Lower lobe of right lung (tissue), 2 donors: ENCODE measurements at regions not wholly inside any gene's neighbourhood (a gene's known extent, or its start where the extent isn't known, plus 50 kb on each side); places are given as distances from the start of the nearest gene placed in this dataset.

ENCODE experiments used
- ATAC-seq, 2 donors: fragments of 200-7000 bp; cut with Tn5 transposase; one replicate each; pipeline ENCODE4 v1.9.1; 2020 to 2022; ENCODE audit warnings: mild to moderate bottlenecking in 2 of 2, moderate library complexity in 2 of 2
- DNase-seq: peaks from one replicate; pipeline ENCODE4 v3.0.0-alpha.2; 2020
- H3K27ac ChIP-seq: fragments of 200-600 bp; one replicate; pipeline ENCODE4 v1.8.0; 2022
- H3K27me3 ChIP-seq: fragments of 200-600 bp; one replicate; pipeline ENCODE4 v1.8.0; 2022; ENCODE audit warnings: low read depth
- H3K36me3 ChIP-seq: fragments of 200-600 bp; one replicate; pipeline ENCODE4 v1.8.0; 2022; ENCODE audit warnings: mild to moderate bottlenecking
- H3K4me1 ChIP-seq: fragments of 200-600 bp; one replicate; pipeline ENCODE4 v1.8.0; 2022
- H3K4me3 ChIP-seq: fragments of 200-600 bp; one replicate; pipeline ENCODE4 v1.8.0; 2022; ENCODE audit warnings: mild to moderate bottlenecking
- H3K9me3 ChIP-seq: fragments of 200-600 bp; one replicate; pipeline ENCODE4 v1.8.0; 2022
- intact Hi-C: fragments of 100-400 bp; cut with DNase I; formaldehyde crosslinking; loops from one replicate; pipeline ENCODE4 v1.11.0; 2022
- TF ChIP-seq, protein P1 (sequence below): fragments of 200-600 bp; IDR thresholded peaks from one replicate; pipeline ENCODE4 v1.8.0; 2022; ENCODE audit warnings: antibody characterized with exemption, mild to moderate bottlenecking
- donor health status: DM: no; HTN: yes; CAD: no; lungs with severe emphysema.

DNA sequence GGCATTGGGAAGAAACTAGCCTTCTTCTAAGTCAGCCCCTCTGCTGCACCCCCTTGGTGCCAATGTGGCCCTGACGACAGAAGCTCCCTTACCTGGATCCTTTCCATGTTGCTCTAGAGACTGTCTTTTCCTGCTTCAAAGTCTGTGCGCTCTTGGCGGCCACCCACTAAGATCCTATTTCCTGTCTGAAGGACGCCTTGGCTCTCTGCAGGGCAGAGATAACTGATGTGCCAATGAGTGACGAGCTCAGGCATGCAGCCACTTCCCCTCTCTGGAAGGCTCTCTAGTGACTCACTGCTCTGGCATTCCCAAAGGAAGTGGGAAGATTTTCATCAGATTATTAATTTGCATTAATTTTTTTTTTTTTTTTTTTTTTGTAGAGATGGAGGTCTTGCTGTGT lies 273.5 kb downstream of the CDH20 start:
- Histone ChIP-seq H3K27ac (peak overlapping the region; percentile 63), H3K4me1 (peaks cover 23% of the 10 kb centered on the region), H3K36me3 (no peaks in the 10 kb centered on the region), H3K4me3 (peak overlapping the region; percentile 33), H3K9me3 (no peaks in the 10 kb centered on the region), H3K27me3 (no peaks in the 10 kb centered on the region)
- ATAC-seq: peak; percentile 86 to 88
- intact Hi-C loops: no loop called here
- TF ChIP-seq, protein P1, sequence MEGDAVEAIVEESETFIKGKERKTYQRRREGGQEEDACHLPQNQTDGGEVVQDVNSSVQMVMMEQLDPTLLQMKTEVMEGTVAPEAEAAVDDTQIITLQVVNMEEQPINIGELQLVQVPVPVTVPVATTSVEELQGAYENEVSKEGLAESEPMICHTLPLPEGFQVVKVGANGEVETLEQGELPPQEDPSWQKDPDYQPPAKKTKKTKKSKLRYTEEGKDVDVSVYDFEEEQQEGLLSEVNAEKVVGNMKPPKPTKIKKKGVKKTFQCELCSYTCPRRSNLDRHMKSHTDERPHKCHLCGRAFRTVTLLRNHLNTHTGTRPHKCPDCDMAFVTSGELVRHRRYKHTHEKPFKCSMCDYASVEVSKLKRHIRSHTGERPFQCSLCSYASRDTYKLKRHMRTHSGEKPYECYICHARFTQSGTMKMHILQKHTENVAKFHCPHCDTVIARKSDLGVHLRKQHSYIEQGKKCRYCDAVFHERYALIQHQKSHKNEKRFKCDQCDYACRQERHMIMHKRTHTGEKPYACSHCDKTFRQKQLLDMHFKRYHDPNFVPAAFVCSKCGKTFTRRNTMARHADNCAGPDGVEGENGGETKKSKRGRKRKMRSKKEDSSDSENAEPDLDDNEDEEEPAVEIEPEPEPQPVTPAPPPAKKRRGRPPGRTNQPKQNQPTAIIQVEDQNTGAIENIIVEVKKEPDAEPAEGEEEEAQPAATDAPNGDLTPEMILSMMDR: no peak
- peak; percentile 61 for DNase-seq

DNA sequence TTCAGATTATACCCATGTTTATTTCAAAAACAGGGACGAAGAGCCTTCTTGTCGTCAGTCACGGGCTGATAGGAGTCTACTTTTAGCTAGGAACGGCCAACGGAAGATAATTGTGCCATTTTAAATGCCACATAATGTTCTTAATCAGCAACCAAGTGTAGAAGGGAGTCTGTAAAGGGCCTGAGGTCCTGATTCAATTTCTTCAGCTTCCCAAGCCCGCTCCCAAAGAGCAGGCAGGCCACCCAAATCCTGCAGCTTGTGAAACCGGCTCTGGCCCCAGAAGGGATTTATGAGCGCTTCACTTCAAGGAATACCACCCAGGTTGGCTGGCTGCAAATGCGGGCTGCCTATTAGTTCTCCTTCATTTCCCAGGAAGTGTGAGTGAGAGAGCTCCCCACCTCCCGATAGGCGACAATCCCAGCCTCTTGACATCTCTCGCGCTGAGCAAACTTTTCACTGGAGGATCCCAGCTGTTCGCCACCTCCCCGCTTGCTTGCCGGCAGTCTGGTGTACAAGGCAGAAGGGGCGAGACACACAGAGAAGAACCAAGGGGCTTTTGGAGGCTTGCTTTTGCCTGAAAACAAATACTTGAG lies 272.9 kb downstream of the CDH20 start:
- DNase-seq: no peak
- H3K36me3 ChIP-seq: no peaks in the 10 kb centered on the region
- peaks cover 23% of the 10 kb centered on the region for H3K4me1 ChIP-seq
- peak overlapping the region; percentile 63 for H3K27ac ChIP-seq
- H3K27me3 ChIP-seq: no peaks in the 10 kb centered on the region
- H3K4me3 ChIP-seq: peak overlapping the region; percentile 33
- no peaks in the 10 kb centered on the region for H3K9me3 ChIP-seq
- intact Hi-C loops: no loop called here
- TF ChIP-seq, protein P1: no peak
- peak; percentile 45 to 59 for ATAC-seq

DNA sequence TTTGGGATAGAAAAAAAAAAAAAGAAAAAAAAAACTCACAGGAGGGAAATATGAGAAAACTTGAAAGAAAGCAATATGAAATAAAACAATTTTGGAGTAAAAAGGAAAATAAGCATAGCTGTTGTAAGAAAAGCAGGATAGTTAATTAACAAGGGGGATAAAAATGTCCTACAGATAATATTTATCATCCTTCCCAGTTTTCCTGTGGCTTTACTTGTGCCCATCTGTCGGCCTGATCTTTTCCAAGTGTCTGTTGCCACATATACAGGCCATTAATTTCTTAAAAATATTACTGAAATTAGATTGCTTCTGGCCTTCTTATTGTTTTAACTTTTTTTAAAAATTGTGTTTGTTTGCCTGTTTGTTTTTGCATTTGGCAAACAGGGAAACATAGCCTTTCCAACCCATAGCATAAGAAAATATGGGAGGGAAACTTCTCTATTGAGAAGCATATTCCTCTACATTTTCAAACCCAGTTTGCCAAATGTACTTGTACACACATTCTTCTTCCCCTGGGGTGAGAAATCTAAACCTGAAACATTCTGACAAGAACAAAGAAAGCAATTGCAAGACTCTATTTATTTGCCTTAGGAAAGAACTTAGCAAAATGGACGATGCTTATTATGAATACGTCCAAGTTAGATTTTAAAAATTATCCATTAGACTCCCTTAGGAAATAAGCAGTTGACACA lies 272.3 kb downstream of the CDH20 start:
- TF ChIP-seq, protein P1: no peak
- no peaks in the 10 kb centered on the region for H3K9me3 ChIP-seq
- peak overlapping the region; percentile 63 for H3K27ac ChIP-seq
- peaks cover 23% of the 10 kb centered on the region for H3K4me1 ChIP-seq
- intact Hi-C loops: no loop called here
- ATAC-seq (no peak), DNase-seq (no peak)
- H3K36me3 ChIP-seq: no peaks in the 10 kb centered on the region
- H3K27me3 ChIP-seq: no peaks in the 10 kb centered on the region
- peak overlapping the region; percentile 33 for H3K4me3 ChIP-seq
